ENCODE measurements at regions not wholly inside any gene's neighbourhood (a gene's known extent, or its start where the extent isn't known, plus 50 kb on each side); places are given as distances from the start of the nearest gene placed in this dataset.

GRCh38 chr5:147168578-147169327, 66.1 kb upstream of the STK32A start:
- Histone ChIP-seq H4K20me1 (ENCODE audit: control insufficient read depth, extremely low read depth, insufficient read depth, low read length) (no peaks in the 10 kb centered on the region), H3K9me1 (ENCODE audit: control insufficient read depth, extremely low read depth, insufficient read depth, low read length) (no peaks in the 10 kb centered on the region), H3K79me2 (ENCODE audit: control insufficient read depth, insufficient read depth, low read length) (no peaks in the 10 kb centered on the region), H3K4me1 (ENCODE audit: control insufficient read depth, extremely low read depth, insufficient read depth, low read length) (no peaks in the 10 kb centered on the region), H3K27ac (ENCODE audit: control insufficient read depth, insufficient read depth, low read length) (no peak overlapping the region), H3K4me3 (ENCODE audit: control insufficient read depth in 2 of 3, extremely low read depth in 1 of 3, insufficient read depth in 2 of 3, low read depth in 1 of 3, low read length in 3 of 3) (no peak overlapping the region), H3K9ac (ENCODE audit: control insufficient read depth, extremely low read depth, insufficient read depth, low read length) (no peak overlapping the region), H3K36me3 (ENCODE audit: control insufficient read depth in 2 of 2, extremely low read depth in 1 of 2, insufficient read depth in 2 of 2, low read length in 2 of 2) (no peaks in the 10 kb centered on the region), H2AFZ (ENCODE audit: control insufficient read depth, low read length) (no peak overlapping the region), H3K9me3 (ENCODE audit: control insufficient read depth, low read depth, low read length) (no peaks in the 10 kb centered on the region), H3K27me3 (ENCODE audit: control insufficient read depth, extremely low read depth, insufficient read depth, low read length) (no peaks in the 10 kb centered on the region), H3K4me2 (ENCODE audit: control insufficient read depth, extremely low read depth, insufficient read depth, low read depth, low read length) (no peak overlapping the region)
- no peak for FAIRE-seq
- DNase-seq (ENCODE audit: low read depth, low spot score): no peak
- TF ChIP-seq EZH2 (IDR thresholded peaks at IDR 0.05; ENCODE audit: low read length) (no peak), CTCF (optimal IDR thresholded peaks at IDR 0.05 in 1 of 3, IDR thresholded peaks at IDR 0.05 in 1 of 3, conservative IDR thresholded peaks at IDR 0.05 in 1 of 3; ENCODE audit: extremely low read depth in 1 of 3, insufficient read depth in 2 of 3, low read length in 3 of 3) (no peak)
- dilution Hi-C loops (cut with MboI; ENCODE audit: extremely low pct_ligation_motif_present, low sequenced_read_pairs): no loop called here

GRCh38 chr5:147169399-147169798, 65.4 kb upstream of the STK32A start:
- Histone ChIP-seq H3K9ac (ENCODE audit: control insufficient read depth, extremely low read depth, insufficient read depth, low read length) (no peak overlapping the region), H3K4me1 (ENCODE audit: control insufficient read depth, extremely low read depth, insufficient read depth, low read length) (no peaks in the 10 kb centered on the region), H2AFZ (ENCODE audit: control insufficient read depth, low read length) (no peak overlapping the region), H3K36me3 (ENCODE audit: control insufficient read depth in 2 of 2, extremely low read depth in 1 of 2, insufficient read depth in 2 of 2, low read length in 2 of 2) (no peaks in the 10 kb centered on the region), H3K27ac (ENCODE audit: control insufficient read depth, insufficient read depth, low read length) (no peak overlapping the region), H3K79me2 (ENCODE audit: control insufficient read depth, insufficient read depth, low read length) (no peaks in the 10 kb centered on the region), H3K9me3 (ENCODE audit: control insufficient read depth, low read depth, low read length) (no peaks in the 10 kb centered on the region), H3K9me1 (ENCODE audit: control insufficient read depth, extremely low read depth, insufficient read depth, low read length) (no peaks in the 10 kb centered on the region), H3K27me3 (ENCODE audit: control insufficient read depth, extremely low read depth, insufficient read depth, low read length) (no peaks in the 10 kb centered on the region), H3K4me2 (ENCODE audit: control insufficient read depth, extremely low read depth, insufficient read depth, low read depth, low read length) (no peak overlapping the region), H3K4me3 (ENCODE audit: control insufficient read depth in 2 of 3, extremely low read depth in 1 of 3, insufficient read depth in 2 of 3, low read depth in 1 of 3, low read length in 3 of 3) (no peak overlapping the region), H4K20me1 (ENCODE audit: control insufficient read depth, extremely low read depth, insufficient read depth, low read length) (no peaks in the 10 kb centered on the region)
- no peak for DNase-seq (ENCODE audit: low read depth, low spot score)
- TF ChIP-seq CTCF (optimal IDR thresholded peaks at IDR 0.05 in 1 of 3, IDR thresholded peaks at IDR 0.05 in 1 of 3, conservative IDR thresholded peaks at IDR 0.05 in 1 of 3; ENCODE audit: extremely low read depth in 1 of 3, insufficient read depth in 2 of 3, low read length in 3 of 3): no peak
- no peak for TF ChIP-seq EZH2 (IDR thresholded peaks at IDR 0.05; ENCODE audit: low read length)
- dilution Hi-C loops (cut with MboI; ENCODE audit: extremely low pct_ligation_motif_present, low sequenced_read_pairs): no loop called here
- no peak for FAIRE-seq
